ENCODE measurements at regions not wholly inside any gene's neighbourhood (a gene's known extent, or its start where the extent isn't known, plus 50 kb on each side); places are given as distances from the start of the nearest gene placed in this dataset.

DNA sequence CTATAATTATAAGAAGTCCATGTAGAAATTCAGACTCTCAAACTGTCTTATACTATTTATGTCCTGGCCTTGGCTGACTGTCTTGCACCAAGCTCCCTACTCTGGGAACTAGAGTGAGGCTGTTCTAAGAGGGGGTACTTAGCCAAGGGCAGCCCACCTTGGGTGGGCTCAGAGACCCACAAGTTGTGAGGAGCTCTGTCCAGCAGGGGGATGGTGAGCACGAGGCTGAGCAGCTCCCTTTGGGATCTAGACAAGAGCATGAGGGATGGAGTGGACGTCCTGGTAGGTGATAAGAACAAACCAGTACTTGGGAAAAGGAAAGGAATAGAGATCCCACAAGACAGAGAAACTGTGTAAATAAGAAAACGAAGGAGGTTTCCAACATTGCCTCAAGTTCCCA is 127.1 kb upstream of the SLC44A3 start:
- H3K4me3 Mint-ChIP-seq = no peak overlapping the region
- intact Hi-C loops (cut with micrococcal nuclease) = no loop called here
- H3K27me3 Mint-ChIP-seq = peaks cover 13% of the 10 kb centered on the region
- H3K36me3 Mint-ChIP-seq = no peaks in the 10 kb centered on the region
- H3K9me3 Mint-ChIP-seq = no peaks in the 10 kb centered on the region
- POLR2A ChIA-PET = no interaction called here
- no peak overlapping the region for H3K27ac Mint-ChIP-seq
- no peaks in the 10 kb centered on the region for H3K4me1 Mint-ChIP-seq (ENCODE audit: low read depth)
- CTCF ChIA-PET = no interaction called here
- DNase-seq = no peak

GRCh38 chr1:94688646-94689045 is 131.5 kb upstream of the SLC44A3 start:
- intact Hi-C loops (cut with micrococcal nuclease) = no loop called here
- no peak overlapping the region for H3K4me3 Mint-ChIP-seq
- CTCF ChIA-PET = no interaction called here
- H3K27ac Mint-ChIP-seq = no peak overlapping the region
- POLR2A ChIA-PET = no interaction called here
- no peaks in the 10 kb centered on the region for H3K4me1 Mint-ChIP-seq (ENCODE audit: low read depth)
- DNase-seq = no peak
- H3K27me3 Mint-ChIP-seq = peaks cover 9% of the 10 kb centered on the region
- no peaks in the 10 kb centered on the region for H3K9me3 Mint-ChIP-seq
- no peaks in the 10 kb centered on the region for H3K36me3 Mint-ChIP-seq

- Mint-ChIP-seq H3K27ac (no peak overlapping the region), H3K4me1 (ENCODE audit: low read depth) (no peaks in the 10 kb centered on the region), H3K36me3 (no peaks in the 10 kb centered on the region), H3K9me3 (no peaks in the 10 kb centered on the region), H3K27me3 (peaks cover 6% of the 10 kb centered on the region), H3K4me3 (no peak overlapping the region)
- DNase-seq = no peak
- intact Hi-C loops (cut with micrococcal nuclease) = no loop called here
- CTCF ChIA-PET = interaction anchor here (0.6 kb wide), 1 partner anchor 74 kb away, joined by 3 read pairs; no protein-coding TSS in a partner anchor
- POLR2A ChIA-PET = no interaction called here
Observed at GRCh38 chr1:94686882-94687281, 133.3 kb upstream of the SLC44A3 start.

DNA sequence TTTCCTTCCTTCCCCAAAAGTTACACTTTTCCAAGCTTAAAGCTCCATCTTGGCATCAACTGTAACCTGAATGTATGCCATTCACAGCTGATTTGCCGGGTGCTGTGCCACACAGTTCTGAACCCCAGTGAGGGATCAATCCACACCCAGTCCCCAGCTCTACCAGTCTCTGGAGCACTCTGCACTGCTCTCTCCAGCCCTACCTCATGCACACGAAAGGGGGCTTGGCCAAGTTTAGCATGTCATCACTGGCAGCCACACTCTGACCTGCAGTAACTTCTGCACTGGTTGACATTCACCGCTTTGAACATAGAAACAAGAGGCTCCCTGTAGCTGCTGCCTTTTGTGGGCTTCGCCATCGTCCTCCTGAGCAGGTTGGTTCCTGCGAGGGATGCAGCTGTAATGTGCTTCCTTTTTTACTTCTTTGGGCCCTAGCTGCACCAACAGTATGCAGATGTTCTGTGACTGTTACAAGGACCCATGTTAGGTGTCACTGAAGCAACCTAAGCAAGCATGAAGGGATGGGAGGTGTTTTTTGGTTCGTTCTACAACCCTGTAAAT is 135.4 kb upstream of the SLC44A3 start:
- Mint-ChIP-seq H3K9me3 (no peaks in the 10 kb centered on the region), H3K36me3 (no peaks in the 10 kb centered on the region), H3K27me3 (peaks cover 1% of the 10 kb centered on the region), H3K4me3 (no peak overlapping the region), H3K4me1 (ENCODE audit: low read depth) (no peaks in the 10 kb centered on the region), H3K27ac (no peak overlapping the region)
- no peak for DNase-seq
- ChIA-PET CTCF (no interaction called here), POLR2A (no interaction called here)
- intact Hi-C loops (cut with micrococcal nuclease) = no loop called here

GRCh38 chr1:94683886-94684285 is 136.3 kb upstream of the SLC44A3 start:
- Mint-ChIP-seq H3K27ac (no peak overlapping the region), H3K4me1 (ENCODE audit: low read depth) (no peaks in the 10 kb centered on the region), H3K36me3 (no peaks in the 10 kb centered on the region), H3K4me3 (no peak overlapping the region), H3K9me3 (no peaks in the 10 kb centered on the region), H3K27me3 (peaks cover 3% of the 10 kb centered on the region)
- ChIA-PET CTCF (no interaction called here), POLR2A (no interaction called here)
- no peak for DNase-seq
- intact Hi-C loops (cut with micrococcal nuclease) = no loop called here

GRCh38 chr1:94680039-94680377 is 138.4 kb upstream of the F3 start:
- H3K36me3 Mint-ChIP-seq = no peaks in the 10 kb centered on the region
- intact Hi-C loops (cut with micrococcal nuclease) = no loop called here
- no peak overlapping the region for H3K4me3 Mint-ChIP-seq
- no peak for DNase-seq
- CTCF ChIA-PET = no interaction called here
- POLR2A ChIA-PET = no interaction called here
- H3K27ac Mint-ChIP-seq = no peak overlapping the region
- H3K27me3 Mint-ChIP-seq = peaks cover 3% of the 10 kb centered on the region
- no peaks in the 10 kb centered on the region for H3K9me3 Mint-ChIP-seq
- no peaks in the 10 kb centered on the region for H3K4me1 Mint-ChIP-seq (ENCODE audit: low read depth)

GRCh38 chr1:94679332-94680038 is 137.9 kb upstream of the F3 start:
- intact Hi-C loops (cut with micrococcal nuclease) = no loop called here
- Mint-ChIP-seq H3K9me3 (no peaks in the 10 kb centered on the region), H3K4me1 (ENCODE audit: low read depth) (no peaks in the 10 kb centered on the region), H3K4me3 (no peak overlapping the region), H3K36me3 (no peaks in the 10 kb centered on the region), H3K27me3 (peaks cover 2% of the 10 kb centered on the region), H3K27ac (no peak overlapping the region)
- ChIA-PET CTCF (no interaction called here), POLR2A (no interaction called here)
- no peak for DNase-seq

GRCh38 chr1:94678202-94678848 is 136.8 kb upstream of the F3 start:
- POLR2A ChIA-PET = no interaction called here
- CTCF ChIA-PET = no interaction called here

DNA sequence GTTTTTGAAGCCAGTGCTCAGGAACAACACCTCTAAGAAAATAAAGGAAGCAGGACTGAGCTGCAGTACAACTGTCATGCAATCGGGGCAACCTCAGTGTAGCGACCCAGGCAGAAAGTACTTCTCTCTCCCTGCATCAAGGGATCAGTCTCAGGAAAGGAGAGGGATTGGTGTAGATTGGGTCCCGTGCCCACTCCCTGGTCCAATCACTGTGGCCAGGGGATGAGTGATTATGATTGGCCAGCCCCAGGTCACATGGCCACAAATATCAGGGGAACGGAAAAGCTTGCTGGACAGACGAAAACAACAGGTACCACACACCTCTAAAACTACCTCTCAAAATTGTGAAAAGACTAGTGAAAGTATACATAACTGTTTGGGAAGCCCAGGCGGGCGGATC is 136.2 kb upstream of the F3 start:
- no peak for DNase-seq
- POLR2A ChIA-PET = no interaction called here
- no peaks in the 10 kb centered on the region for H3K4me1 Mint-ChIP-seq (ENCODE audit: low read depth)

More at GRCh38 chr1:94678202-94678848, 136.8 kb upstream of the F3 start:
- H3K9me3 Mint-ChIP-seq = no peaks in the 10 kb centered on the region
- H3K4me1 Mint-ChIP-seq (ENCODE audit: low read depth) = no peaks in the 10 kb centered on the region
- no peak overlapping the region for H3K27ac Mint-ChIP-seq
- intact Hi-C loops (cut with micrococcal nuclease) = no loop called here
- no peak overlapping the region for H3K4me3 Mint-ChIP-seq
- no peaks in the 10 kb centered on the region for H3K36me3 Mint-ChIP-seq
- peaks cover 2% of the 10 kb centered on the region for H3K27me3 Mint-ChIP-seq
- DNase-seq = no peak

DNA sequence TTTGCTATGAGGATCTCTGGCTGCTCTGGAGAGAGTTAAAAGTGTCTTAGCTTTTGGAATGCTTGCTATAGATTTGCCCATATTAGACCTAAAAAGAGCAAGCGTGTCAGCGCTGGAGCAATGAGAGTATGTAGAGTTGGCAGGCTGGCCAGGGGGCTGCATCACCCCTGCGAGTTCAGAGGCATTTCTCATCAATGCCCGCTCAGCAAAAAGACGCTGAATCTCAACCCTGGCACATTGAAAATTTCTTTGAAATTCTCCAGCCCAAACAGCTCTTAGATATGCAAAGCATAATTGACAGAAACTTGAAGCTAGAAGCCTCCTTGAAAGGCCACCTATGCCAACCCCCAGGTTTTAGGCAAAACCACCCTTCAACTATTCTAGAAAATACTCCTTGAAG is 135.5 kb upstream of the F3 start:
- Mint-ChIP-seq H3K4me3 (no peak overlapping the region), H3K27me3 (peaks cover 2% of the 10 kb centered on the region), H3K36me3 (no peaks in the 10 kb centered on the region), H3K9me3 (no peaks in the 10 kb centered on the region), H3K4me1 (ENCODE audit: low read depth) (no peaks in the 10 kb centered on the region), H3K27ac (no peak overlapping the region)
- ChIA-PET POLR2A (no interaction called here), CTCF (no interaction called here)
- no peak for DNase-seq
- intact Hi-C loops (cut with micrococcal nuclease) = no loop called here

More for the DNA sequence above, 136.2 kb upstream of the F3 start:
- intact Hi-C loops (cut with micrococcal nuclease) = no loop called here
- Mint-ChIP-seq H3K36me3 (no peaks in the 10 kb centered on the region), H3K9me3 (no peaks in the 10 kb centered on the region), H3K4me3 (no peak overlapping the region), H3K27me3 (peaks cover 2% of the 10 kb centered on the region), H3K27ac (no peak overlapping the region)
- CTCF ChIA-PET = no interaction called here

GRCh38 chr1:94676686-94677085 is 135.1 kb upstream of the F3 start:
- CTCF ChIA-PET = no interaction called here
- intact Hi-C loops (cut with micrococcal nuclease) = no loop called here
- POLR2A ChIA-PET = no interaction called here
- Mint-ChIP-seq H3K9me3 (no peaks in the 10 kb centered on the region), H3K4me1 (ENCODE audit: low read depth) (no peaks in the 10 kb centered on the region), H3K27me3 (peaks cover 2% of the 10 kb centered on the region), H3K27ac (no peak overlapping the region), H3K4me3 (no peak overlapping the region), H3K36me3 (no peaks in the 10 kb centered on the region)
- DNase-seq = no peak

DNA sequence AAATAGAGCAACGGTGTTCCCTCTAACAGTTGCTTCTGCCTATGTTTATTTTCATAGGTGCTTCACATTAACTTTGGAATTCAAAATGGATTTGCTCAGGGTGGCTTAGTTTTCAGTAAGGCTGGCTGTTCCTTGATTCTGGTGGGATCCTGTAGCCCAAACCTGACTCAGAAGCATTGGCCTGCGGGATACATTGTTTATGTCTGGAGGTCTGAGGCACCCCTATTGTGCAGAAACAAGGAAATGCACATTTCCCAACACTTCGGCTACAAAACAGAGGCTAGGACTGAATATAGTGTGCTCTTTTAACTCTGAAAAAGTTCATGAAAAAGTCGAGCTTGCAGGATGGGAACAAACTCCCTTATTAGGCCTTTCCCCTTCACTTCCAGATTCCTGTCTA is 133.8 kb upstream of the F3 start:
- no peaks in the 10 kb centered on the region for H3K36me3 Mint-ChIP-seq
- ChIA-PET CTCF (no interaction called here), POLR2A (no interaction called here)
- intact Hi-C loops (cut with micrococcal nuclease) = no loop called here
- H3K9me3 Mint-ChIP-seq = no peaks in the 10 kb centered on the region
- H3K4me3 Mint-ChIP-seq = no peak overlapping the region
- H3K4me1 Mint-ChIP-seq (ENCODE audit: low read depth) = no peaks in the 10 kb centered on the region
- peaks cover 2% of the 10 kb centered on the region for H3K27me3 Mint-ChIP-seq
- H3K27ac Mint-ChIP-seq = no peak overlapping the region
- no peak for DNase-seq

GRCh38 chr1:94674876-94675275 is 133.3 kb upstream of the F3 start:
- ChIA-PET CTCF (no interaction called here), POLR2A (no interaction called here)
- H3K4me3 Mint-ChIP-seq = no peak overlapping the region
- no peak for DNase-seq
- no peaks in the 10 kb centered on the region for H3K4me1 Mint-ChIP-seq (ENCODE audit: low read depth)
- no peak overlapping the region for H3K27ac Mint-ChIP-seq
- H3K36me3 Mint-ChIP-seq = no peaks in the 10 kb centered on the region
- intact Hi-C loops (cut with micrococcal nuclease) = no loop called here
- no peaks in the 10 kb centered on the region for H3K9me3 Mint-ChIP-seq
- peaks cover 2% of the 10 kb centered on the region for H3K27me3 Mint-ChIP-seq
